ENCODE measurements at regions not wholly inside any gene's neighbourhood (a gene's known extent, or its start where the extent isn't known, plus 50 kb on each side); places are given as distances from the start of the nearest gene placed in this dataset.

DNA sequence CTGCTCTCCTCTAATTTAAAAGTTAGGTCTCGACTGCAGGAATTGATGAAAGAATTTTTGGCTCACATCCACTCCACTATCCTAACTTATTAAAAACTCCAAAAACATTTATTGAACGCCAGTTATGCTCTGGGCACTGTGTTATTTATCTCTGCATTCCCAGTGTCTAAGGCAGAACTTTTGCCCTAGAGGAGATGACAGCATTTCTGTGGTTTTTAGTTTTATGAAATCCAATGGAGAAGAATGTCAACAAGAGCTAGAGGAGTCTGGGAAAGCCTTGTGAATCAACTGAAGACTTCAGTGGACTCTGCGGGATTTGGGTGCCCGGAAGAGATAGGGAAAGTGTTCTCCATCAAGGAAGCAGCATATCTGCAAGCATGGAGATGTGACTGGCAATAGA, 217.0 kb upstream of the PGR start:
- TF ChIP-seq, protein P1, sequence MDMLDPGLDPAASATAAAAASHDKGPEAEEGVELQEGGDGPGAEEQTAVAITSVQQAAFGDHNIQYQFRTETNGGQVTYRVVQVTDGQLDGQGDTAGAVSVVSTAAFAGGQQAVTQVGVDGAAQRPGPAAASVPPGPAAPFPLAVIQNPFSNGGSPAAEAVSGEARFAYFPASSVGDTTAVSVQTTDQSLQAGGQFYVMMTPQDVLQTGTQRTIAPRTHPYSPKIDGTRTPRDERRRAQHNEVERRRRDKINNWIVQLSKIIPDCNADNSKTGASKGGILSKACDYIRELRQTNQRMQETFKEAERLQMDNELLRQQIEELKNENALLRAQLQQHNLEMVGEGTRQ (CRISPR knock-in tag; IDR thresholded peaks at IDR 0.05): no peak
- no peak for TF ChIP-seq TEAD1 (CRISPR knock-in tag; IDR thresholded peaks at IDR 0.05)
- TF ChIP-seq SP1 (CRISPR knock-in tag; conservative IDR thresholded peaks at IDR 0.05): no peak
- no peak for TF ChIP-seq CREB1 (CRISPR knock-in tag; IDR thresholded peaks at IDR 0.05)
- TF ChIP-seq JAZF1 (CRISPR knock-in tag; IDR thresholded peaks at IDR 0.05): no peak
- TF ChIP-seq NR2C2 (CRISPR knock-in tag; IDR thresholded peaks at IDR 0.05): no peak
- TF ChIP-seq, protein P2, sequence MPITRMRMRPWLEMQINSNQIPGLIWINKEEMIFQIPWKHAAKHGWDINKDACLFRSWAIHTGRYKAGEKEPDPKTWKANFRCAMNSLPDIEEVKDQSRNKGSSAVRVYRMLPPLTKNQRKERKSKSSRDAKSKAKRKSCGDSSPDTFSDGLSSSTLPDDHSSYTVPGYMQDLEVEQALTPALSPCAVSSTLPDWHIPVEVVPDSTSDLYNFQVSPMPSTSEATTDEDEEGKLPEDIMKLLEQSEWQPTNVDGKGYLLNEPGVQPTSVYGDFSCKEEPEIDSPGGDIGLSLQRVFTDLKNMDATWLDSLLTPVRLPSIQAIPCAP (CRISPR knock-in tag; IDR thresholded peaks at IDR 0.05): no peak
- TF ChIP-seq IRF2 (CRISPR knock-in tag; IDR thresholded peaks at IDR 0.05; ENCODE audit: borderline replicate concordance, low read depth): no peak
- TF ChIP-seq, protein P3, sequence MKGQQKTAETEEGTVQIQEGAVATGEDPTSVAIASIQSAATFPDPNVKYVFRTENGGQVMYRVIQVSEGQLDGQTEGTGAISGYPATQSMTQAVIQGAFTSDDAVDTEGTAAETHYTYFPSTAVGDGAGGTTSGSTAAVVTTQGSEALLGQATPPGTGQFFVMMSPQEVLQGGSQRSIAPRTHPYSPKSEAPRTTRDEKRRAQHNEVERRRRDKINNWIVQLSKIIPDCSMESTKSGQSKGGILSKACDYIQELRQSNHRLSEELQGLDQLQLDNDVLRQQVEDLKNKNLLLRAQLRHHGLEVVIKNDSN (CRISPR knock-in tag; IDR thresholded peaks at IDR 0.05): no peak
- TF ChIP-seq, protein P4, sequence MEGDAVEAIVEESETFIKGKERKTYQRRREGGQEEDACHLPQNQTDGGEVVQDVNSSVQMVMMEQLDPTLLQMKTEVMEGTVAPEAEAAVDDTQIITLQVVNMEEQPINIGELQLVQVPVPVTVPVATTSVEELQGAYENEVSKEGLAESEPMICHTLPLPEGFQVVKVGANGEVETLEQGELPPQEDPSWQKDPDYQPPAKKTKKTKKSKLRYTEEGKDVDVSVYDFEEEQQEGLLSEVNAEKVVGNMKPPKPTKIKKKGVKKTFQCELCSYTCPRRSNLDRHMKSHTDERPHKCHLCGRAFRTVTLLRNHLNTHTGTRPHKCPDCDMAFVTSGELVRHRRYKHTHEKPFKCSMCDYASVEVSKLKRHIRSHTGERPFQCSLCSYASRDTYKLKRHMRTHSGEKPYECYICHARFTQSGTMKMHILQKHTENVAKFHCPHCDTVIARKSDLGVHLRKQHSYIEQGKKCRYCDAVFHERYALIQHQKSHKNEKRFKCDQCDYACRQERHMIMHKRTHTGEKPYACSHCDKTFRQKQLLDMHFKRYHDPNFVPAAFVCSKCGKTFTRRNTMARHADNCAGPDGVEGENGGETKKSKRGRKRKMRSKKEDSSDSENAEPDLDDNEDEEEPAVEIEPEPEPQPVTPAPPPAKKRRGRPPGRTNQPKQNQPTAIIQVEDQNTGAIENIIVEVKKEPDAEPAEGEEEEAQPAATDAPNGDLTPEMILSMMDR (IDR thresholded peaks at IDR 0.05): no peak
- no peak for TF ChIP-seq JUN (CRISPR knock-in tag; IDR thresholded peaks at IDR 0.05)
- TF ChIP-seq, protein P5, sequence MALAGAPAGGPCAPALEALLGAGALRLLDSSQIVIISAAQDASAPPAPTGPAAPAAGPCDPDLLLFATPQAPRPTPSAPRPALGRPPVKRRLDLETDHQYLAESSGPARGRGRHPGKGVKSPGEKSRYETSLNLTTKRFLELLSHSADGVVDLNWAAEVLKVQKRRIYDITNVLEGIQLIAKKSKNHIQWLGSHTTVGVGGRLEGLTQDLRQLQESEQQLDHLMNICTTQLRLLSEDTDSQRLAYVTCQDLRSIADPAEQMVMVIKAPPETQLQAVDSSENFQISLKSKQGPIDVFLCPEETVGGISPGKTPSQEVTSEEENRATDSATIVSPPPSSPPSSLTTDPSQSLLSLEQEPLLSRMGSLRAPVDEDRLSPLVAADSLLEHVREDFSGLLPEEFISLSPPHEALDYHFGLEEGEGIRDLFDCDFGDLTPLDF (CRISPR knock-in tag; IDR thresholded peaks at IDR 0.05): no peak
- TF ChIP-seq GABPB1 (CRISPR knock-in tag; IDR thresholded peaks at IDR 0.05): no peak

Measured in WTC11 (cell line).